Mucosa of descending colon (tissue), 3 donors: ENCODE measurements at regions not wholly inside any gene's neighbourhood (a gene's known extent, or its start where the extent isn't known, plus 50 kb on each side); places are given as distances from the start of the nearest gene placed in this dataset.

Source experiments
- ATAC-seq: fragments of 200-7000 bp; cut with Tn5 transposase; one replicate; pipeline ENCODE4 v1.9.1; 2020; ENCODE audit warnings: mild to moderate bottlenecking, moderate library complexity
- DNase-seq, 3 donors: peaks; one replicate each; pipeline ENCODE4 v3.0.0-alpha.2; 2020
- H3K36me3 ChIP-seq: fragments of 200-600 bp; one replicate; pipeline ENCODE4 v1.8.0; 2021; ENCODE audit warnings: low read depth, mild to moderate bottlenecking
- H3K4me1 ChIP-seq: fragments of 200-600 bp; one replicate; pipeline ENCODE4 v1.8.0; 2021; ENCODE audit warnings: low read depth, mild to moderate bottlenecking
- H3K4me3 ChIP-seq: fragments of 200-600 bp; one replicate; pipeline ENCODE4 v1.8.0; 2021; ENCODE audit warnings: mild to moderate bottlenecking
- H3K9me3 ChIP-seq: fragments of 200-600 bp; one replicate; pipeline ENCODE4 v1.8.0; 2021; ENCODE audit warnings: mild to moderate bottlenecking
- CTCF ChIP-seq: fragments of 200-600 bp; IDR thresholded peaks from one replicate; pipeline ENCODE4 v1.8.0; 2022; ENCODE audit warnings: antibody characterized with exemption, mild to moderate bottlenecking
- intact Hi-C, 2 donors: fragments of 100-400 bp; cut with DNase I in 1 of 2; cut with micrococcal nuclease in 1 of 2; formaldehyde crosslinking; loops; one replicate each; pipeline versions ENCODE4 v1.11.0 to v1.11.1; 2022; cut with DNase I, micrococcal nuclease
- donor health status: DM: no; HTN: no; CAD: no; lungs with moderate emphysema.
- donor health status: DM: no; HTN: no; CAD: no.
- donor health status: DM: no; HTN: yes; CAD: no.

GRCh38 chr10:20962165-20962564 is 65.1 kb upstream of the NEBL start:
- no peaks in the 10 kb centered on the region for H3K4me1 ChIP-seq
- TF ChIP-seq CTCF = no peak
- H3K4me3 ChIP-seq = no peak overlapping the region
- ATAC-seq (no peak), DNase-seq (no peak)
- intact Hi-C loops = no loop called here
- no peaks in the 10 kb centered on the region for H3K36me3 ChIP-seq
- no peaks in the 10 kb centered on the region for H3K9me3 ChIP-seq

GRCh38 chr10:20959242-20959641 is 62.1 kb upstream of the NEBL start:
- ATAC-seq (no peak), DNase-seq (no peak)
- no peaks in the 10 kb centered on the region for H3K36me3 ChIP-seq
- no peak overlapping the region for H3K4me3 ChIP-seq
- no peak for TF ChIP-seq CTCF
- no peaks in the 10 kb centered on the region for H3K4me1 ChIP-seq
- no peaks in the 10 kb centered on the region for H3K9me3 ChIP-seq
- intact Hi-C loops = no loop called here

GRCh38 chr10:20958764-20959163 is 61.7 kb upstream of the NEBL start:
- no peak for ATAC-seq
- intact Hi-C loops = no loop called here
- no peak for TF ChIP-seq CTCF
- H3K4me3 ChIP-seq = no peak overlapping the region
- no peaks in the 10 kb centered on the region for H3K4me1 ChIP-seq
- no peaks in the 10 kb centered on the region for H3K36me3 ChIP-seq
- DNase-seq = no peak
- H3K9me3 ChIP-seq = no peaks in the 10 kb centered on the region

GRCh38 chr10:20958225-20958624 is 61.1 kb upstream of the NEBL start:
- H3K9me3 ChIP-seq = no peaks in the 10 kb centered on the region
- ATAC-seq = no peak
- H3K36me3 ChIP-seq = no peaks in the 10 kb centered on the region
- H3K4me3 ChIP-seq = no peak overlapping the region
- DNase-seq = no peak
- intact Hi-C loops = no loop called here
- no peak for TF ChIP-seq CTCF
- no peaks in the 10 kb centered on the region for H3K4me1 ChIP-seq

GRCh38 chr10:20957744-20958143 is 60.6 kb upstream of the NEBL start:
- ATAC-seq = no peak
- no peak for DNase-seq
- no peaks in the 10 kb centered on the region for H3K36me3 ChIP-seq
- no peak for TF ChIP-seq CTCF
- no peak overlapping the region for H3K4me3 ChIP-seq
- H3K4me1 ChIP-seq = no peaks in the 10 kb centered on the region
- intact Hi-C loops = no loop called here
- no peaks in the 10 kb centered on the region for H3K9me3 ChIP-seq

- Histone ChIP-seq H3K4me1 (no peaks in the 10 kb centered on the region), H3K9me3 (no peaks in the 10 kb centered on the region), H3K36me3 (no peaks in the 10 kb centered on the region), H3K4me3 (no peak overlapping the region)
- intact Hi-C loops = no loop called here
- no peak for ATAC-seq
- no peak for DNase-seq
- no peak for TF ChIP-seq CTCF
Measured at GRCh38 chr10:20956843-20957242, 59.7 kb upstream of the NEBL start.
